Natural killer cell treated with Interleukin-12 subunit alpha and Interleukin-12 subunit beta and Interleukin-15 and Interleukin-18, amount 100 ng/mL, for 72 hours (primary cell): ENCODE measurements at regions not wholly inside any gene's neighbourhood (a gene's known extent, or its start where the extent isn't known, plus 50 kb on each side); places are given as distances from the start of the nearest gene placed in this dataset.

Source experiments
- ATAC-seq, 2 donors: fragments of 150-1000 bp; cut with Tn5 transposase in 1 of 2; sonication (Bioruptor Pico), chemical (Tn5 transposase) in 1 of 2; 2 replicates each; pipeline ENCODE4 v1.10.0; 2021
- DNase-seq: peaks from one replicate; pipeline ENCODE4 v3.0.0; 2022; ENCODE audit warnings: low spot score
- H3K27ac Mint-ChIP-seq, 2 donors: 1 replicate in 1 of 2; 2 replicates in 1 of 2; pipeline ENCODE4 v1.8.0; 2022; ENCODE audit warnings: mixed read lengths in 2 of 2, mild to moderate bottlenecking in 1 of 2, moderate library complexity in 1 of 2
- H3K27me3 Mint-ChIP-seq, 2 donors: 1 replicate in 1 of 2; 2 replicates in 1 of 2; pipeline ENCODE4 v1.8.0; 2022; ENCODE audit warnings: mixed read lengths in 2 of 2
- H3K36me3 Mint-ChIP-seq: one replicate; pipeline ENCODE4 v1.8.0; 2022; ENCODE audit warnings: mixed read lengths
- H3K4me1 Mint-ChIP-seq, 2 donors: 1 replicate in 1 of 2; 2 replicates in 1 of 2; pipeline ENCODE4 v1.8.0; 2022; ENCODE audit warnings: low read depth in 2 of 2, mixed read lengths in 2 of 2, mild to moderate bottlenecking in 1 of 2
- H3K4me3 Mint-ChIP-seq: one replicate; pipeline ENCODE4 v1.8.0; 2022; ENCODE audit warnings: mixed read lengths
- H3K9me3 Mint-ChIP-seq: 2 replicates; pipeline ENCODE4 v1.8.0; 2022; ENCODE audit warnings: mixed read lengths

DNA sequence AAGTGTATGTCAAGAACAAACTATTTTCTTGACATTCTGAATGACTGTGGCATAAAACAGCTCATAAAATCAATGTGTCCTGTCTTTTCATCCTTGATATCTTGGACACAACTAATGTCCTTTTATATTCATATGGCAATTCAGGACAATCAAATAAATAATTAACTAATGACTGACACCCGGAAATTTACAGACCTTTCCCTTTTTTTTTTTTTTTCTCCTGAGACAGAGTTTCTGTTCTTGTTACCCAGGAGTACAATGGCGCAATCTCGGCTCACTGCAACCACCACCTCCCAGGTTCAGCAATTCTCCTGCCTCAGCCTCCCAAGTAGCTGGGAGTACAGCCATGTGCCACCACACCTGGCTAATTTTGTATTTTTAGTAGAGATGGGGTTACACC lies 107.1 kb upstream of the LGSN start:
- Mint-ChIP-seq H3K4me3 (no peak overlapping the region), H3K27ac (no peak overlapping the region), H3K4me1 (no peaks in the 10 kb centered on the region), H3K36me3 (no peaks in the 10 kb centered on the region), H3K27me3 (no peaks in the 10 kb centered on the region), H3K9me3 (peaks cover 4% of the 10 kb centered on the region)
- no peak for ATAC-seq
- DNase-seq, result no peak

DNA sequence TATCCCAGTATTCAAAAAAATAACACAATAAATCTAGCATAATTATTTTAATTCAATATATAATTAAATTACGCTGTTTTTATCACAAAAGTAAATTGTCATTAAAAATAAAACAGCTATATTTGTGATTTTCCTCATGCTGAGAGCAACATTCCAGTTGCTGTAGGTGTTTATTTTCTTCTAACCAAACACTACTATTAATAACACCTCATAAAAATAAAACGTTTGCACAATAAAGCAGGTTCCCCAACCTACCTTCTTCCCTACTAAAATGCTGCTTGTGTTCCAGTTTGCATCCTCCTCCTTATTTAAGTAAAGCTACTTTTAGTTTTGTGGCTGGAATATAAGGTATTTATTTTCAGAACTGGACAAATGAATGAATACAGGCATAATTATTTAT lies 108.2 kb upstream of the LGSN start:
- Mint-ChIP-seq H3K4me1 (no peaks in the 10 kb centered on the region), H3K4me3 (no peak overlapping the region), H3K36me3 (no peaks in the 10 kb centered on the region), H3K27me3 (no peaks in the 10 kb centered on the region), H3K27ac (no peak overlapping the region), H3K9me3 (peaks cover 4% of the 10 kb centered on the region)
- DNase-seq (no peak), ATAC-seq (no peak)

DNA sequence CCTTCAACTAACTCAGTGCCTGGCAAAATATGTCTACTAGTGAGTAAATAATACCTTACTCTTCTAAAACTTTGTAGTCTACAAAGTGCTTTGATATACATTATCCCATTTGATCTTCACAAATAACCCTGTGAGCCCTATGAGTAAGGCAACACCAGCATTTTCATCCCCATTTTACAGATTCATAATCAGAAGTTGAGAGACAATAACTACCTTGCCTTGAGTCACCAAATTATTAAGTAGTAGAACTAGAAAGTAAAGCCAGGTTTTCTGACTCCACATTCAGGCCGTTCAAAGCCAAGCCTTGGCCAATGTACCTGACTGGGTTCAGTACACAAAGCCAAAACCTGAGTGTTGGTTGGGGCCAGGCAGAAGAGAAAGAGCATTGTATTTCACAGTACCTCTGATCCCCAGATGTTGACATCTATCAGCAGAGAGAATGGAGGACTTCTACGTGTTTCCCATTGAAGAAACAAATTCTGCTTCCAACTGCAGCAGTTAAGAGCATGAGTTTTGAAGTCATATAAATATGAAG lies 111.3 kb upstream of the LGSN start:
- peaks cover 4% of the 10 kb centered on the region for H3K9me3 Mint-ChIP-seq
- no peak overlapping the region for H3K27ac Mint-ChIP-seq
- H3K27me3 Mint-ChIP-seq, result no peaks in the 10 kb centered on the region
- no peak overlapping the region for H3K4me3 Mint-ChIP-seq
- no peaks in the 10 kb centered on the region for H3K4me1 Mint-ChIP-seq
- no peaks in the 10 kb centered on the region for H3K36me3 Mint-ChIP-seq
- no peak for ATAC-seq
- no peak for DNase-seq

DNA sequence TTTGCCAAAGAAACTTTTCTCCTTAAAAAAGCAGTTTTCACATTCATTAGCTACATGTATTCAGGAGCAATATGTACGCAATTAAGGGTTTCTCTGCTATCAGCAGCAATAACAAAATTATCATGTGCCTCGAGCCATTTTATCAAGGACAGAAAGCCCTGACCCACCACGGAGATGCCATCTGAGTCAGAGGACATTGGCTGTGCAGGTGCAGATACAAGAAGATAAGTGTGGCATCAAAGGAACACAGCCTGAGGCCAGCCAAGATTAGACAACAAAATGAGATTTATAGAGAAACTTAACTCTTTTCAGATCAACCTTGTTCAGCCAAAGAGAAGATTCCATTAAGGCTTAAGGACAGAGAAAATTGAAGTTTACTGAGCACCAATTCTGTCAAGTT lies 115.2 kb upstream of the LGSN start:
- no peaks in the 10 kb centered on the region for H3K36me3 Mint-ChIP-seq
- peaks cover 4% of the 10 kb centered on the region for H3K9me3 Mint-ChIP-seq
- no peaks in the 10 kb centered on the region for H3K4me1 Mint-ChIP-seq
- no peak for ATAC-seq
- H3K27me3 Mint-ChIP-seq, result no peaks in the 10 kb centered on the region
- no peak for DNase-seq
- no peak overlapping the region for H3K4me3 Mint-ChIP-seq
- no peak overlapping the region for H3K27ac Mint-ChIP-seq

GRCh38 chr6:63436356-63436755 lies 116.6 kb upstream of the LGSN start:
- Mint-ChIP-seq H3K9me3 (no peaks in the 10 kb centered on the region), H3K4me3 (no peak overlapping the region), H3K36me3 (no peaks in the 10 kb centered on the region), H3K4me1 (no peaks in the 10 kb centered on the region), H3K27me3 (no peaks in the 10 kb centered on the region), H3K27ac (no peak overlapping the region)
- DNase-seq (no peak), ATAC-seq (no peak)

- ATAC-seq, result no peak
- no peak for DNase-seq
- no peaks in the 10 kb centered on the region for H3K36me3 Mint-ChIP-seq
- no peaks in the 10 kb centered on the region for H3K27me3 Mint-ChIP-seq
- peaks cover 2% of the 10 kb centered on the region for H3K9me3 Mint-ChIP-seq
- no peak overlapping the region for H3K27ac Mint-ChIP-seq
- no peaks in the 10 kb centered on the region for H3K4me1 Mint-ChIP-seq
- H3K4me3 Mint-ChIP-seq, result no peak overlapping the region
These were observed 117.3 kb upstream of the LGSN start for GRCh38 chr6:63437058-63437457.

GRCh38 chr6:63440057-63440456 lies 120.3 kb upstream of the LGSN start:
- H3K4me3 Mint-ChIP-seq, result no peak overlapping the region
- H3K4me1 Mint-ChIP-seq, result no peaks in the 10 kb centered on the region
- H3K27ac Mint-ChIP-seq, result no peak overlapping the region
- DNase-seq, result no peak
- peaks cover 3% of the 10 kb centered on the region for H3K9me3 Mint-ChIP-seq
- no peaks in the 10 kb centered on the region for H3K36me3 Mint-ChIP-seq
- no peak for ATAC-seq
- no peaks in the 10 kb centered on the region for H3K27me3 Mint-ChIP-seq

DNA sequence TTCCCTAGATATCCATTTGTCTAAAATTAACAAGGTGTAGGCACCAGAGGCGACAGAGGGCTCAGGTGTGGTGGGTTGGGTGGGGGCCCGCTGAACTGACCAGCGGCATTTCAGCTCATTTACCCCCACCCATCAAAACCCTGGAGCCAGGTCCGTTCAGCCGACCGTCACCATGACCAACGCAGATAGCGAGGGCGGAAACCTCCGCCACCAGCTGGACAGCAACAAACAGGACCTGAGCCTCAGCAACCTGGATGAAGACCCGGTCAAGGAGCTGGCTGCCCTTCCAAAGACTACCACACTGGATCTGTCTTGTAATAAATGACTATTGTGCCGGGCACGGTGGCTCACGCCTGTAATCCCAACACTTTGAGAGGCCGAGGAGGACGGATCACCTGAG lies 120.8 kb upstream of the LGSN start:
- Mint-ChIP-seq H3K4me1 (no peaks in the 10 kb centered on the region), H3K4me3 (no peak overlapping the region), H3K27ac (no peak overlapping the region), H3K36me3 (no peaks in the 10 kb centered on the region), H3K27me3 (no peaks in the 10 kb centered on the region), H3K9me3 (peaks cover 3% of the 10 kb centered on the region)
- ATAC-seq (no peak), DNase-seq (no peak)

- Mint-ChIP-seq H3K27ac (no peak overlapping the region), H3K27me3 (no peaks in the 10 kb centered on the region), H3K9me3 (peaks cover 3% of the 10 kb centered on the region), H3K4me1 (no peaks in the 10 kb centered on the region), H3K4me3 (peak overlapping the region; percentile 8), H3K36me3 (no peaks in the 10 kb centered on the region)
- DNase-seq, result no peak
- ATAC-seq, result peak in 1 of 2 donors; percentile 46
These were observed 121.6 kb upstream of the LGSN start for GRCh38 chr6:63441266-63441956.

GRCh38 chr6:63442870-63443269 lies 123.1 kb upstream of the LGSN start:
- no peak for DNase-seq
- H3K4me1 Mint-ChIP-seq, result no peaks in the 10 kb centered on the region
- peaks cover 3% of the 10 kb centered on the region for H3K9me3 Mint-ChIP-seq
- H3K4me3 Mint-ChIP-seq, result no peak overlapping the region
- H3K36me3 Mint-ChIP-seq, result no peaks in the 10 kb centered on the region
- H3K27me3 Mint-ChIP-seq, result no peaks in the 10 kb centered on the region
- ATAC-seq, result peak; percentile 20 to 43
- no peak overlapping the region for H3K27ac Mint-ChIP-seq

DNA sequence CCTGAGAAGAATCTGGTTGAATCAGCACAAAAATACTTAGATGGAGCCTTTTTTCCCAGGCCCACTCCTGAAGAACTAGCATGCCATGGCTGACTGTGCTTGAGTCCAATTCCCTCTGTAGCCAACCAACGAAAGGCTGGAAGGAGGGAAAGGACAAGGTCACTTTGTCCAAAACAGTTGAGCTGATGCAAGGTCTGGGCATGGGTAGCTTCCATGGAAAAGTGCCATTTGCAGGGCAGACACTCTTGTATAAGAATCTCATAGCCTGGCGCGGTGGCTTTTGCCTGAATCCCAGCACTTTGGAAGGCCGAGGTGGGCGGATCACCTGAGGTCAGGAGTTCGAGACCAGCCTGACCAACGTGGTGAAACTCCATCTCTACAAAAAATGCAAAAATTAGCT lies 125.0 kb upstream of the LGSN start:
- Mint-ChIP-seq H3K4me3 (no peak overlapping the region), H3K27ac (no peak overlapping the region), H3K9me3 (peaks cover 3% of the 10 kb centered on the region), H3K4me1 (no peaks in the 10 kb centered on the region), H3K27me3 (no peaks in the 10 kb centered on the region), H3K36me3 (no peaks in the 10 kb centered on the region)
- DNase-seq (no peak), ATAC-seq (no peak)

DNA sequence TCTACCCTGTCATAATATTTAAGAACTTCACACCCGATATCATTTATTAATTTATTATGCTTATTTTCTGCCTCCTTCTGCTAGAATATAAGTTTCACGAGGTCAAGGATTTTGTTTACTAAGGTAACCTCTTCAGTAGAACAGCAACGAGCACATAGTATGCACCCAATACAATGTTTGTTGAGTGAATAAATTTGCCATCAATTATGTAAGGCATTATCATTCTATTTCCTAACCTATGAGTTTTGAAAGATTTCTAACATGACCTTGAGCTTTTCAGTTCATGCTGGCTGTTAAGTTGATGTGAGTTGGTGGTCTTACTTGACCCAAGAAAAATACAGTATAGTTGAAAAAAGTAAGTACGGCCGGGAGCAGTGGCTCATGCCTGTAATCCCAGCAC lies 125.9 kb upstream of the LOC128125822 start:
- no peaks in the 10 kb centered on the region for H3K36me3 Mint-ChIP-seq
- H3K27me3 Mint-ChIP-seq, result no peaks in the 10 kb centered on the region
- DNase-seq (no peak), ATAC-seq (no peak)
- no peak overlapping the region for H3K4me3 Mint-ChIP-seq
- peaks cover 3% of the 10 kb centered on the region for H3K9me3 Mint-ChIP-seq
- no peak overlapping the region for H3K27ac Mint-ChIP-seq
- no peaks in the 10 kb centered on the region for H3K4me1 Mint-ChIP-seq

DNA sequence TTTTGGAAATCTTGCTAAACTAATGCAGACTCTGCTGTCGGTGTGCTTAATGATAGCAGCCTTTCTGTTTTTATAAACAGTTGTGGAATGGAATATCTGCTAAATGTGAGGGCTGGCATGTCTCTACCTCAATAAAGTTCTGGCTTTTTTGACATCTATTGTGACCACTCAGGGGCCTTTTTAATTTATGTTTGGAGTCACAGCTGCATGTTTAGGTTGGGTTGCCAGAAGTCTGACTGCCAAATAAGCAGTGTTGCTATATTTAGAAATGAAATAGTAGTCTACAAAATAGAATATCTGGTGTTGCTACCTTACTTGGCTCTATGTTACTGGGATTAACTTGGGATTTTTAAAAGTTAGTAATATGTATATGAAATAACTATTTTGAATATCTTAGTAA lies 125.1 kb upstream of the LOC128125822 start:
- Mint-ChIP-seq H3K4me3 (no peak overlapping the region), H3K36me3 (no peaks in the 10 kb centered on the region), H3K27ac (no peak overlapping the region), H3K4me1 (no peaks in the 10 kb centered on the region), H3K9me3 (no peaks in the 10 kb centered on the region), H3K27me3 (no peaks in the 10 kb centered on the region)
- DNase-seq, result no peak
- ATAC-seq, result no peak

DNA sequence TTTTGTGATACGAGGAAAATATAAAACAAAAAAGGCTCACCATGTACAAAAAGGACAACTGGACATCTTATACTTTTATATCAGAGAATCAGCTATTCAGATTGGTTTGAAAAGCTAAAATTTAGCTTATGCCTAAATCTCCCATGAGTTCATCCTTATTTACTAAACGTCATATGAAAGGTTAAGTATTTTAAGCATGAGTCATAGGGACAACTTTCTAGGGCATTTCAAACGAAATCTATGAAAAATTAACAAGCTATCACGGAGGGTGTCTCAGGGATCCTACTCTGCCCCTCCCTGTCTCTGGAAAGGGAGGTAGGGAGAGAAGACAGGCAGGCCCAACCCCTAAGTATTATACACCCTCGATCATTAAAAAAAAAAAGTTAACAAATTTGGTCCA lies 124.1 kb upstream of the LOC128125822 start:
- Mint-ChIP-seq H3K4me3 (no peak overlapping the region), H3K27ac (no peak overlapping the region), H3K4me1 (no peaks in the 10 kb centered on the region), H3K9me3 (peaks cover 3% of the 10 kb centered on the region), H3K36me3 (no peaks in the 10 kb centered on the region), H3K27me3 (no peaks in the 10 kb centered on the region)
- no peak for ATAC-seq
- DNase-seq, result no peak

DNA sequence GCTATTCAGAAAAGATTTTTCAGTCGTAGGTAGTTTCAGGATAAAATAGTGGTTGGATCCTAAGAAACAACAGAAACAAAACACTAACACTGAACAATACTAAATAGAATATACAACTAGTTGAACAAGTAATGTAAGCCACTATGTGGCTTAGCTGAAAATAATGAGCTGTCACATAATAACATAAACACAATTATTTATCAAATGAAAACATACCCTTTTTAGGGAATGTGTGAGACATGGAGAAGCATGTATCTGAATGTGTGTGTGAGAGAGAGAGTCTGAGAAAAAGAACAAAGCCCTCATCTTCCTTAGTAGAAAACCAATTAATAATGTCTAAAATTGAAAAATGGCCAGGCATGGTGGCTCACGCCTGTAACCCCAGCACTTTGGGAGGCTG lies 122.6 kb upstream of the LOC128125822 start:
- H3K36me3 Mint-ChIP-seq, result no peaks in the 10 kb centered on the region
- DNase-seq, result no peak
- H3K27me3 Mint-ChIP-seq, result no peaks in the 10 kb centered on the region
- H3K9me3 Mint-ChIP-seq, result peaks cover 3% of the 10 kb centered on the region
- no peak for ATAC-seq
- no peak overlapping the region for H3K4me3 Mint-ChIP-seq
- H3K4me1 Mint-ChIP-seq, result no peaks in the 10 kb centered on the region
- no peak overlapping the region for H3K27ac Mint-ChIP-seq
